ENCODE measurements at regions not wholly inside any gene's neighbourhood (a gene's known extent, or its start where the extent isn't known, plus 50 kb on each side); places are given as distances from the start of the nearest gene placed in this dataset.

- Histone ChIP-seq H3K27ac (ENCODE audit: low read depth, low read length) (no peak overlapping the region), H3K4me3 (ENCODE audit: insufficient read depth, low read depth, low read length) (no peak overlapping the region), H3K9me3 (ENCODE audit: insufficient read depth, low read depth, low read length) (no peaks in the 10 kb centered on the region), H3K27me3 (ENCODE audit: insufficient read depth, low read length) (peaks cover 2% of the 10 kb centered on the region), H3K9ac (ENCODE audit: low read length) (no peak overlapping the region), H3K36me3 (ENCODE audit: insufficient read depth, low read length) (no peaks in the 10 kb centered on the region), H3K79me2 (ENCODE audit: insufficient read depth, low read length) (no peaks in the 10 kb centered on the region), H3K4me1 (ENCODE audit: insufficient read depth, low read length) (no peaks in the 10 kb centered on the region), H3K4me2 (ENCODE audit: low read length) (no peak overlapping the region), H2AFZ (ENCODE audit: low read depth, low read length) (no peak overlapping the region), H4K20me1 (ENCODE audit: insufficient read depth, low read length) (no peaks in the 10 kb centered on the region)
- FAIRE-seq (no peak), DNase-seq (ENCODE audit: low read depth) (no peak)
- H3K27me3 Mint-ChIP-seq (ENCODE audit: low read depth, unreplicated experiment): no peaks in the 10 kb centered on the region
- H3K9me3 Mint-ChIP-seq (ENCODE audit: unreplicated experiment): no peaks in the 10 kb centered on the region
- H3K4me3 Mint-ChIP-seq (ENCODE audit: unreplicated experiment): no peak overlapping the region
- H3K4me1 Mint-ChIP-seq (ENCODE audit: low read depth, unreplicated experiment): peaks cover 17% of the 10 kb centered on the region
- TF ChIP-seq CTCF (IDR thresholded peaks at IDR 0.05; ENCODE audit: insufficient read depth, low read depth, low read length) (no peak), EZH2 (IDR thresholded peaks at IDR 0.05; ENCODE audit: insufficient read depth, low read length) (no peak)
- H3K27ac Mint-ChIP-seq (ENCODE audit: unreplicated experiment): no peak overlapping the region
- no peaks in the 10 kb centered on the region for H3K36me3 Mint-ChIP-seq (ENCODE audit: low read depth, unreplicated experiment)
Observed at GRCh38 chr6:8828376-8828775, 393.0 kb upstream of the SLC35B3 start.

- H3K4me3 ChIP-seq (ENCODE audit: insufficient read depth, low read depth, low read length): no peak overlapping the region
- peaks cover 29% of the 10 kb centered on the region for H3K4me1 Mint-ChIP-seq (ENCODE audit: low read depth, unreplicated experiment)
- no peaks in the 10 kb centered on the region for H3K9me3 ChIP-seq (ENCODE audit: insufficient read depth, low read depth, low read length)
- H3K36me3 Mint-ChIP-seq (ENCODE audit: low read depth, unreplicated experiment): no peaks in the 10 kb centered on the region
- no peaks in the 10 kb centered on the region for H3K36me3 ChIP-seq (ENCODE audit: insufficient read depth, low read length)
- H3K27ac ChIP-seq (ENCODE audit: low read depth, low read length): no peak overlapping the region
- no peak for DNase-seq (ENCODE audit: low read depth)
- H3K9ac ChIP-seq (ENCODE audit: low read length): no peak overlapping the region
- H4K20me1 ChIP-seq (ENCODE audit: insufficient read depth, low read length): no peaks in the 10 kb centered on the region
- H2AFZ ChIP-seq (ENCODE audit: low read depth, low read length): no peak overlapping the region
- no peaks in the 10 kb centered on the region for H3K79me2 ChIP-seq (ENCODE audit: insufficient read depth, low read length)
- H3K9me3 Mint-ChIP-seq (ENCODE audit: unreplicated experiment): no peaks in the 10 kb centered on the region
- no peak for FAIRE-seq
- no peaks in the 10 kb centered on the region for H3K4me1 ChIP-seq (ENCODE audit: insufficient read depth, low read length)
- H3K4me2 ChIP-seq (ENCODE audit: low read length): no peak overlapping the region
- TF ChIP-seq CTCF (IDR thresholded peaks at IDR 0.05; ENCODE audit: insufficient read depth, low read depth, low read length) (no peak), EZH2 (IDR thresholded peaks at IDR 0.05; ENCODE audit: insufficient read depth, low read length) (no peak)
- peaks cover 2% of the 10 kb centered on the region for H3K27me3 ChIP-seq (ENCODE audit: insufficient read depth, low read length)
- H3K27ac Mint-ChIP-seq (ENCODE audit: unreplicated experiment): peak overlapping the region; percentile 48
- H3K4me3 Mint-ChIP-seq (ENCODE audit: unreplicated experiment): no peak overlapping the region
- no peaks in the 10 kb centered on the region for H3K27me3 Mint-ChIP-seq (ENCODE audit: low read depth, unreplicated experiment)
Observed at GRCh38 chr6:8825726-8826125, 390.4 kb upstream of the SLC35B3 start.

- H3K27ac Mint-ChIP-seq (ENCODE audit: unreplicated experiment): peak overlapping the region; percentile 96
- FAIRE-seq: no peak
Observed at GRCh38 chr6:8821981-8822381, 386.6 kb upstream of the SLC35B3 start.

More at GRCh38 chr6:8821981-8822381, 386.6 kb upstream of the SLC35B3 start:
- peaks cover 29% of the 10 kb centered on the region for H3K4me1 Mint-ChIP-seq (ENCODE audit: low read depth, unreplicated experiment)
- H3K9me3 Mint-ChIP-seq (ENCODE audit: unreplicated experiment): no peaks in the 10 kb centered on the region
- H2AFZ ChIP-seq (ENCODE audit: low read depth, low read length): no peak overlapping the region
- no peaks in the 10 kb centered on the region for H3K4me1 ChIP-seq (ENCODE audit: insufficient read depth, low read length)
- H3K4me2 ChIP-seq (ENCODE audit: low read length): no peak overlapping the region
- TF ChIP-seq EZH2 (IDR thresholded peaks at IDR 0.05; ENCODE audit: insufficient read depth, low read length): no peak
- no peak for TF ChIP-seq CTCF (IDR thresholded peaks at IDR 0.05; ENCODE audit: insufficient read depth, low read depth, low read length)
- DNase-seq (ENCODE audit: low read depth): no peak
- no peak overlapping the region for H3K4me3 Mint-ChIP-seq (ENCODE audit: unreplicated experiment)
- no peak overlapping the region for H3K9ac ChIP-seq (ENCODE audit: low read length)
- no peaks in the 10 kb centered on the region for H4K20me1 ChIP-seq (ENCODE audit: insufficient read depth, low read length)
- H3K27ac ChIP-seq (ENCODE audit: low read depth, low read length): no peak overlapping the region
- no peaks in the 10 kb centered on the region for H3K27me3 ChIP-seq (ENCODE audit: insufficient read depth, low read length)
- H3K79me2 ChIP-seq (ENCODE audit: insufficient read depth, low read length): no peaks in the 10 kb centered on the region
- H3K36me3 Mint-ChIP-seq (ENCODE audit: low read depth, unreplicated experiment): no peaks in the 10 kb centered on the region
- H3K9me3 ChIP-seq (ENCODE audit: insufficient read depth, low read depth, low read length): no peaks in the 10 kb centered on the region
- H3K36me3 ChIP-seq (ENCODE audit: insufficient read depth, low read length): no peaks in the 10 kb centered on the region
- no peak overlapping the region for H3K4me3 ChIP-seq (ENCODE audit: insufficient read depth, low read depth, low read length)
- H3K27me3 Mint-ChIP-seq (ENCODE audit: low read depth, unreplicated experiment): no peaks in the 10 kb centered on the region
